ENCODE measurements at regions not wholly inside any gene's neighbourhood (a gene's known extent, or its start where the extent isn't known, plus 50 kb on each side); places are given as distances from the start of the nearest gene placed in this dataset.

DNA sequence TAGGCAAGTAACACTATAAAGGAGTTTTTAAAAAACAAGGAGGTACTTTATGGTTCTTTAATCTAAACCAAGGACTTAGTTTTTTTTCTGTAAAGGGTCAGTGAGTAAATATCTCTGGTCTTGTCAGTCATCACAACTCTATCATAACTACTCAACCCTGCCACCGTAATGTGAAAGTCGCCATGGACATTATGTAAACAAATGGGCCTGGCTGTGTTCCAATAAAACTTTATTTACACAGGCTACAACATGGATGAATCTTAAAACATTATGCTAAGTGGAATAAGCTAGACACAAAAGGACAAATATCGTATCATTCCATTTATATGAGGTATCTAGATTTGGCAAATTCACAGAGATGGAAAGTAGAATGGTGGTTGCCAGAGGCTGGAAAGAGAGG is 60.8 kb upstream of the SP4 start:
- no CpG with 5 or more reads among the region's 3 CpGs for WGBS (ENCODE audit: insufficient coverage)
- DNase-seq, result no peak
- Histone ChIP-seq H3K9me3 (ENCODE audit: control extremely low read depth in 1 of 5, control insufficient read depth in 4 of 5, insufficient read depth in 2 of 5, low read depth in 1 of 5, low read length in 4 of 5) (no peaks in the 10 kb centered on the region), H3K4me1 (ENCODE audit: control extremely low read depth in 1 of 4, control insufficient read depth in 4 of 4, insufficient read depth in 4 of 4, low read length in 3 of 4) (peaks cover 0 to 5% (median 0%) of the 10 kb centered on the region in 4 experiments), H3K27ac (ENCODE audit: insufficient read depth in 1 of 2, low read depth in 1 of 2, low read length in 2 of 2, poor library complexity in 1 of 2, severe bottlenecking in 2 of 2) (no peak overlapping the region), H3K36me3 (ENCODE audit: control insufficient read depth in 4 of 4, insufficient read depth in 4 of 4, low read length in 3 of 4) (no peaks in the 10 kb centered on the region), H3K4me3 (ENCODE audit: control insufficient read depth in 1 of 7, extremely low read depth in 1 of 7, insufficient read depth in 4 of 7, low read depth in 2 of 7, low read length in 6 of 7) (no peak overlapping the region), H3K27me3 (replicated peaks in 2 of 5; ENCODE audit: control insufficient read depth in 4 of 5, insufficient read depth in 5 of 5, low read length in 4 of 5) (no peaks in the 10 kb centered on the region)
- POLR2A ChIA-PET, result no interaction called here
- CTCF ChIA-PET, result no interaction called here

DNA sequence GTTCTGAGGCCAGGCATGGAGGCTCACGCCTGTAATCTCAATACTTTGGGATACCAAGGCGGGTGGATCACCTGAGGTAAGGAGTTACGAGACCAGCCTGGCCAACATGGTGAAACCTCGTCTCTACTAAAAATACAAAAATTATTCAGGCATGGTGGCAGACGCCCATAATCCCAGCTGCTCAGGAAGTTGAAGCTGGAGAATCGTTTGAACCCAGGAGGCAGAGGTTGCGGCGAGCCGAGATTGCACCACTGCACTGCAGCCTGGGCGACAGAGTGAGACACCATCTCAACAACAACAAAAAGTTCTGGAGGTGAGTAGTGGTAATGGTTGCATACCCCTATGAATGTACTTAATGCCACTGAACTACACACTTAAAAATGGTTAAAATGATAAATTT is 60.3 kb upstream of the SP4 start:
- H3K36me3 ChIP-seq (ENCODE audit: control insufficient read depth in 4 of 4, insufficient read depth in 4 of 4, low read length in 3 of 4), result no peaks in the 10 kb centered on the region
- no peaks in the 10 kb centered on the region for H3K9me3 ChIP-seq (ENCODE audit: control extremely low read depth in 1 of 5, control insufficient read depth in 4 of 5, insufficient read depth in 2 of 5, low read depth in 1 of 5, low read length in 4 of 5)
- peaks cover 0 to 5% (median 0%) of the 10 kb centered on the region in 4 experiments for H3K4me1 ChIP-seq (ENCODE audit: control extremely low read depth in 1 of 4, control insufficient read depth in 4 of 4, insufficient read depth in 4 of 4, low read length in 3 of 4)
- no peak overlapping the region for H3K27ac ChIP-seq (ENCODE audit: insufficient read depth in 1 of 2, low read depth in 1 of 2, low read length in 2 of 2, poor library complexity in 1 of 2, severe bottlenecking in 2 of 2)
- H3K4me3 ChIP-seq (ENCODE audit: control insufficient read depth in 1 of 7, extremely low read depth in 1 of 7, insufficient read depth in 4 of 7, low read depth in 2 of 7, low read length in 6 of 7), result no peak overlapping the region
- no peaks in the 10 kb centered on the region for H3K27me3 ChIP-seq (replicated peaks in 2 of 5; ENCODE audit: control insufficient read depth in 4 of 5, insufficient read depth in 5 of 5, low read length in 4 of 5)
- 89% methylated on average over 9 of the region's 10 CpGs for WGBS (ENCODE audit: insufficient coverage)
- POLR2A ChIA-PET, result no interaction called here
- CTCF ChIA-PET, result no interaction called here
- DNase-seq, result no peak

DNA sequence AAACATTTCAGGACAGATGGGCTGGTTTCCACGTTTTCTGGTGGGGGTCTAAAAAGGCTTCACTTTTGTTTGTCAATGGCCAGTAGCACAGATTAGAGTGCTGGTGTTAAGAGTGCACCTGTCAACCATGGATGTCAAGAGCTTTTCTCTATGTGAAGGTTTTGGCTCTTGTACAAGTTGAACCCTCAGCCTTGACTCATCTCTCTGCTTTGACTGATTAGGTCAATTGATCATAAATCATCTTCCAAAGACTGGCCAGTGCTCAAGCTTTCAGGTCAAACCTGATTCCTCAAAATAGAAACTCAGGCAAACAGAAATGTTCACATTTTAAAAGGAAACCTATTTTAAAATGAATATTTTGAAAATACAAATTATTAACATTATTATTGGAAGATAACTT is 59.6 kb upstream of the SP4 start:
- H3K36me3 ChIP-seq (ENCODE audit: control insufficient read depth in 4 of 4, insufficient read depth in 4 of 4, low read length in 3 of 4), result no peaks in the 10 kb centered on the region
- WGBS (ENCODE audit: insufficient coverage), result 78% methylated on average over 1 of the region's 1 CpG
- H3K4me1 ChIP-seq (ENCODE audit: control extremely low read depth in 1 of 4, control insufficient read depth in 4 of 4, insufficient read depth in 4 of 4, low read length in 3 of 4), result peaks cover 0 to 5% (median 0%) of the 10 kb centered on the region in 4 experiments
- no peak for DNase-seq
- ChIA-PET POLR2A (no interaction called here), CTCF (no interaction called here)
- no peak overlapping the region for H3K27ac ChIP-seq (ENCODE audit: insufficient read depth in 1 of 2, low read depth in 1 of 2, low read length in 2 of 2, poor library complexity in 1 of 2, severe bottlenecking in 2 of 2)
- H3K4me3 ChIP-seq (ENCODE audit: control insufficient read depth in 1 of 7, extremely low read depth in 1 of 7, insufficient read depth in 4 of 7, low read depth in 2 of 7, low read length in 6 of 7), result no peak overlapping the region
- no peaks in the 10 kb centered on the region for H3K27me3 ChIP-seq (replicated peaks in 2 of 5; ENCODE audit: control insufficient read depth in 4 of 5, insufficient read depth in 5 of 5, low read length in 4 of 5)
- peaks cover 0 to 3% (median 0%) of the 10 kb centered on the region in 5 experiments for H3K9me3 ChIP-seq (ENCODE audit: control extremely low read depth in 1 of 5, control insufficient read depth in 4 of 5, insufficient read depth in 2 of 5, low read depth in 1 of 5, low read length in 4 of 5)

DNA sequence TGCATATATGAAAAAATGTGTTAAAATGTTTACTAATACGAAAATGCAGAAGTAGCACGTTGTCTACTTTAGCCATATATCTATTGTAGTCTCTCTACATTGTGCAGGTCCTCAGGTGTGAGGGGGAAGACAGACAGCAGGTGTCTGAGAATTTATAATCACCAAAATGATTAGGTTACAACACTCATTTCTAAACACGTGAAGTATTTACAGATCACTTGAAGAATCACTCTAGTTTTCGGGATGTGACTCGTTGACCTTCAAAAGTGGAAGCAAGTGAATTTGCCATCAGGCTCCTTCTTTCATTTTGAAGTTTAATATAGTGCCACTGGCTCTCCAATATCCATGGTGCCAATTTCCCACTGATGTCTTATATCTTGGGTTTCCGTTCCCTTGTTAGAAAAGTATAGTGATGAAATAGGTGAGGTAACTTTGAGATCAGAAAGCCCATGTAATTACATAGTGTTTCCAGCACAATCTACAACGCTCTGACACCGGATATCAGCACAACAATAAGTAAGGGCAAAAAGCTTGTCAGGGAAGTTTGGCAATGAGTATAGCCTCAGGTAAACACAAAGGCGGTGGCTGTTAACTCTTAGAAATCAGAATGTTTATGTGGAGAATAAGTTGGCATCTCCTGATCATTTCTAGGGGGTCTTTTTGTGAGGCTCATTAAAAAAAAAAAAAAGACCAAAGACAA is 57.5 kb upstream of the SP4 start:
- Histone ChIP-seq H3K4me1 (ENCODE audit: control extremely low read depth in 1 of 4, control insufficient read depth in 4 of 4, insufficient read depth in 4 of 4, low read length in 3 of 4) (peaks cover 0 to 5% (median 0%) of the 10 kb centered on the region in 4 experiments), H3K4me3 (ENCODE audit: control insufficient read depth in 1 of 7, extremely low read depth in 1 of 7, insufficient read depth in 4 of 7, low read depth in 2 of 7, low read length in 6 of 7) (no peak overlapping the region), H3K36me3 (ENCODE audit: control insufficient read depth in 4 of 4, insufficient read depth in 4 of 4, low read length in 3 of 4) (no peaks in the 10 kb centered on the region), H3K27ac (ENCODE audit: insufficient read depth in 1 of 2, low read depth in 1 of 2, low read length in 2 of 2, poor library complexity in 1 of 2, severe bottlenecking in 2 of 2) (no peak overlapping the region), H3K27me3 (replicated peaks in 2 of 5; ENCODE audit: control insufficient read depth in 4 of 5, insufficient read depth in 5 of 5, low read length in 4 of 5) (no peaks in the 10 kb centered on the region), H3K9me3 (ENCODE audit: control extremely low read depth in 1 of 5, control insufficient read depth in 4 of 5, insufficient read depth in 2 of 5, low read depth in 1 of 5, low read length in 4 of 5) (peaks cover 0 to 3% (median 0%) of the 10 kb centered on the region in 5 experiments)
- WGBS (ENCODE audit: insufficient coverage), result 96% methylated on average over 6 of the region's 9 CpGs
- ChIA-PET CTCF (no interaction called here), POLR2A (no interaction called here)
- no peak for DNase-seq

DNA sequence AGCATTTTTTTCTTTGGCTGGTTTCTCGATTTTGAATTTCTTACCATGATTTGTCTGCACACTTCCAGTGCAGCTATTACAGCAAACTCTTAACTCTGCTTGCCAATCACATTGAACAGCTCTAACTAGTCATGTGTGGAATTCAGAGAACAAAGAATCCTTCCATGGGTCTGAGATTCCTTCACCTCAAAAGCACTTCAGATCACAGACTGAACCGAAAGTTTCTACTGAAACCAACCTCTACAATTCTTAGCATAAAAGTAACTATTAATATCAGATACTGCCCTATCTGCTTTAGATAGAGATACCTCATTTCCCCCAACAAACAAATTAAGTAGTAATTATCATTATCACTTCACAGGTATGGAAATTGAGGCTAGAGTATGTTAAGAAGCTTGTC is 56.5 kb upstream of the SP4 start:
- Histone ChIP-seq H3K36me3 (ENCODE audit: control insufficient read depth in 4 of 4, insufficient read depth in 4 of 4, low read length in 3 of 4) (no peaks in the 10 kb centered on the region), H3K9me3 (ENCODE audit: control extremely low read depth in 1 of 5, control insufficient read depth in 4 of 5, insufficient read depth in 2 of 5, low read depth in 1 of 5, low read length in 4 of 5) (peaks cover 0 to 3% (median 1%) of the 10 kb centered on the region in 5 experiments), H3K27ac (ENCODE audit: insufficient read depth in 1 of 2, low read depth in 1 of 2, low read length in 2 of 2, poor library complexity in 1 of 2, severe bottlenecking in 2 of 2) (no peak overlapping the region), H3K27me3 (replicated peaks in 2 of 5; ENCODE audit: control insufficient read depth in 4 of 5, insufficient read depth in 5 of 5, low read length in 4 of 5) (no peaks in the 10 kb centered on the region), H3K4me3 (ENCODE audit: control insufficient read depth in 1 of 7, extremely low read depth in 1 of 7, insufficient read depth in 4 of 7, low read depth in 2 of 7, low read length in 6 of 7) (no peak overlapping the region), H3K4me1 (ENCODE audit: control extremely low read depth in 1 of 4, control insufficient read depth in 4 of 4, insufficient read depth in 4 of 4, low read length in 3 of 4) (no peaks in the 10 kb centered on the region)
- no peak for DNase-seq
- POLR2A ChIA-PET, result no interaction called here
- CTCF ChIA-PET, result no interaction called here
- WGBS (ENCODE audit: insufficient coverage), result no CpG with 5 or more reads among the region's 2 CpGs

DNA sequence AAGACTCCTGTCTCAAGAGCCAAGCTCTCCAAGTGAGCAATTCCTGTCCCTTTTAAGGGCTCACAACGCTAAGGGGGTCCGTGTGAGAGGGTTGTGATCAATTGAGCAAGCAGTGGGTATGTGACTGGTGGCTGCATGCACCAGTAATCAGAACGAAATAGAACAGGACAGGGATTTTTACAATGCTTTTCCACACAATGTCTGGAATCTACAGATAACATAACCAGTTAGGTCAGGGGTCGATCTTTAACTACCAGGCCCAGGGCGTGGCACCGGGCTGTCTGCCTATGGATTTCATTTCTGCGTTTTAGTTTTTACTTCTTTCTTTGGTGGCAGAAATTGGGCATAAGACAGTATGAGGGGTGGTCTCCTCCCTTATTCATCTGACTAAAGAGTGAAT is 54.9 kb upstream of the SP4 start:
- peaks cover 0 to 14% (median 5%) of the 10 kb centered on the region in 5 experiments for H3K9me3 ChIP-seq (ENCODE audit: control extremely low read depth in 1 of 5, control insufficient read depth in 4 of 5, insufficient read depth in 2 of 5, low read depth in 1 of 5, low read length in 4 of 5)
- 100% methylated on average over 2 of the region's 7 CpGs for WGBS (ENCODE audit: insufficient coverage)
- no peaks in the 10 kb centered on the region for H3K27me3 ChIP-seq (replicated peaks in 2 of 5; ENCODE audit: control insufficient read depth in 4 of 5, insufficient read depth in 5 of 5, low read length in 4 of 5)
- no peak for DNase-seq
- no peak overlapping the region for H3K27ac ChIP-seq (ENCODE audit: insufficient read depth in 1 of 2, low read depth in 1 of 2, low read length in 2 of 2, poor library complexity in 1 of 2, severe bottlenecking in 2 of 2)
- H3K4me1 ChIP-seq (ENCODE audit: control extremely low read depth in 1 of 4, control insufficient read depth in 4 of 4, insufficient read depth in 4 of 4, low read length in 3 of 4), result no peaks in the 10 kb centered on the region
- no peaks in the 10 kb centered on the region for H3K36me3 ChIP-seq (ENCODE audit: control insufficient read depth in 4 of 4, insufficient read depth in 4 of 4, low read length in 3 of 4)
- CTCF ChIA-PET, result no interaction called here
- no peak overlapping the region for H3K4me3 ChIP-seq (ENCODE audit: control insufficient read depth in 1 of 7, extremely low read depth in 1 of 7, insufficient read depth in 4 of 7, low read depth in 2 of 7, low read length in 6 of 7)
- POLR2A ChIA-PET, result no interaction called here

DNA sequence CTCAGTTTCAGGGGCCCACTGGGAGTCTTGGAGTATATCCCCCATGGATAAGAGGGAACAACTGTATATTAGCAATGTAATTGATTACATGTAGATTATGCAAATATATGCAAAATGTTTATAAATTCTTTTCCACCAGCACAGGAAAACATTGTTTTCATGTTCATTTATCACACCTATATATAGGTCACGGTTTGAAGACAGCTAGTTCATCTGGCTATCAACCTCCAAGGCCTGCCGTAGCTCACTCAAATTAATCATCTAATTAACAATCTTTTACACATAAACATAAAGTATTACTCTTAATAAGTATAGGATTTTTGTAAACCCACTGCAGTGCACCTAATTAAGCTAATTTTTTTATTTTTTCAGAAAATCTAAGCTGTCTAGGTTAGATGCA is 53.7 kb upstream of the SP4 start:
- Histone ChIP-seq H3K27ac (ENCODE audit: insufficient read depth in 1 of 2, low read depth in 1 of 2, low read length in 2 of 2, poor library complexity in 1 of 2, severe bottlenecking in 2 of 2) (no peak overlapping the region), H3K4me3 (ENCODE audit: control insufficient read depth in 1 of 7, extremely low read depth in 1 of 7, insufficient read depth in 4 of 7, low read depth in 2 of 7, low read length in 6 of 7) (no peak overlapping the region), H3K36me3 (ENCODE audit: control insufficient read depth in 4 of 4, insufficient read depth in 4 of 4, low read length in 3 of 4) (no peaks in the 10 kb centered on the region), H3K9me3 (ENCODE audit: control extremely low read depth in 1 of 5, control insufficient read depth in 4 of 5, insufficient read depth in 2 of 5, low read depth in 1 of 5, low read length in 4 of 5) (peaks cover 0 to 18% (median 5%) of the 10 kb centered on the region in 5 experiments), H3K4me1 (ENCODE audit: control extremely low read depth in 1 of 4, control insufficient read depth in 4 of 4, insufficient read depth in 4 of 4, low read length in 3 of 4) (no peaks in the 10 kb centered on the region), H3K27me3 (replicated peaks in 2 of 5; ENCODE audit: control insufficient read depth in 4 of 5, insufficient read depth in 5 of 5, low read length in 4 of 5) (no peaks in the 10 kb centered on the region)
- ChIA-PET CTCF (no interaction called here), POLR2A (no interaction called here)
- no peak for DNase-seq
- WGBS (ENCODE audit: insufficient coverage), result 100% methylated on average over 1 of the region's 2 CpGs
